Transverse colon (tissue), 4 donors: ENCODE measurements at regions not wholly inside any gene's neighbourhood (a gene's known extent, or its start where the extent isn't known, plus 50 kb on each side); places are given as distances from the start of the nearest gene placed in this dataset.

Experiments used
- CTCF ChIP-seq, 5 experiments: fragments of 200-600 bp in 3 of 5; fragments of 450-650 bp in 2 of 5; sonication (generic) in 3 of 5; IDR thresholded peaks; 1 replicate in 2 of 5; 2 replicates in 3 of 5; pipeline ENCODE4 v1.5.1; 2016 to 2017; ENCODE audit warnings: antibody characterized with exemption in 5 of 5, inconsistent platforms in 3 of 5, mild to moderate bottlenecking in 2 of 5, moderate library complexity in 1 of 5
- EP300 ChIP-seq: sonication (generic); formaldehyde crosslinking; IDR thresholded peaks from one replicate; pipeline ENCODE4 v1.6.1; 2017; ENCODE audit warnings: antibody characterized with exemption, low read depth
- POLR2AphosphoS5 ChIP-seq, 3 donors: sonication (generic); formaldehyde crosslinking; IDR thresholded peaks; one replicate each; pipeline ENCODE4 v1.6.1; 2016; ENCODE audit warnings: antibody characterized with exemption in 3 of 3

GRCh38 chr13:105719859-105720258, 815.6 kb downstream of the EFNB2 start:
- TF ChIP-seq CTCF (IDR thresholded peaks at IDR 0.05) = no peak
- peak in 1 of 3 donors; percentile 17 for TF ChIP-seq POLR2AphosphoS5 (IDR thresholded peaks at IDR 0.05)
- no peak for TF ChIP-seq EP300
